GM21390 (cell line): ENCODE measurements at regions not wholly inside any gene's neighbourhood (a gene's known extent, or its start where the extent isn't known, plus 50 kb on each side); places are given as distances from the start of the nearest gene placed in this dataset.

Experiments
- ATAC-seq: cut with Tn5 transposase; IDR thresholded peaks from one replicate; pipeline ENCODE4 v1.9.1; 2021; ENCODE audit not compliant: unreplicated experiment

- ATAC-seq, result no peak
These were observed 72.8 kb upstream of the FANCL start for GRCh38 chr2:58313926-58314325.

DNA sequence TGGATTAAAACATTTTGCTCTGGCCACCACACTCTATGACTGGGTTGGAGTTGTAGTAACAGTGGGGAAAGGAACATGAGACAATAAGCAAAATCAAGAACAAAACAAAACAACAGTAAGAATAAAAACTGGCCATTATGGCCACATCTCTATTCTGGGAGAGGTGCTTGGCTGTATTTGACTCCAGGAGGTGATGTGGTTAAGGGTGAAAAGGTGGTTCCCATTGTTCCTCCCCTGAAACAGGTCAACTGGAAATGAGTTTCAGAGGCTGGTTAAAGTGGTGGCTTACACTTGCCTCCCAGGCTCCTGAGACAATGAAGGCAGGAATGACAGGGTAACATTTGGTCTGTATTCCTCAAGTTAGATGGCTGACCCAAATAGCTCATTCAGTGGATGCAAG, 67.3 kb upstream of the FANCL start:
- no peak for ATAC-seq

DNA sequence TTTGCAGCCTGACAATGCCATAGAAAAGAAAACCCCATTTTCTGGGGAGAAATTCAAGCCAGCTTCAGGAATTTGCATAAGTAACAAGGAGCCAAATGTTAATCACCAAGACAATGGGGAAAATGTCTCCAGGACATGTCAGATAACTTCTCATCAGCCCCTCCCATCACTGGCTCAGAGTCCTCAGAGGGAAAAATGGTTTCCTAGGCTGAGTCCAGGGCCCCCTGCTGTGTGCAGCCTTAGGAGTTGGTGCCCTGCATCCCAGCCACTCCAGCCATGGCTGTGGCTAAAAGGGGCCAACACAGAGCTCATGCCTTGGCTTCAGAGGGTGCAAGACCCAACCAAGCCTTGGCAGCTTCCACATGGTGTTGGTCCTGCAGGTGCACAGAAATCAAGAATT, 63.7 kb upstream of the FANCL start:
- no peak for ATAC-seq

DNA sequence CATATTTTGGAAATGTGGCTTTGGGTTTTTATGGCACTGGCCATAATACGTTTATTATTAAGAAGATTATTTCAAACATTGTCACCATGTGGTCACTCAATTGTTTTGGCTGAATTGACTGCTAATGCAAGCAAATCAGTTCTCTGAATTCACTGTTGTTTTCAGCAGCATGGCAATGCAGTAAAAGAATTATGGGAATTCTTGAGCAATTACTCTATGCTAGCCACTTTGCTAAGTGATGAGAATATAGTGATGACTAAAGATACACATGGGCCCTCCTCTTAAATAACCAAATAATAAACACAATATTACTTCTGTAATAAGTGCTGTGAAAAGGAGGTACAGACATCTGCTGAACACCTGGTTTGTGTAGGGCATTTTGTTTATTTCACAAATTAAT, 58.0 kb upstream of the FANCL start:
- no peak for ATAC-seq

GRCh38 chr2:58293056-58293455, 51.9 kb upstream of the FANCL start:
- ATAC-seq, result no peak

DNA sequence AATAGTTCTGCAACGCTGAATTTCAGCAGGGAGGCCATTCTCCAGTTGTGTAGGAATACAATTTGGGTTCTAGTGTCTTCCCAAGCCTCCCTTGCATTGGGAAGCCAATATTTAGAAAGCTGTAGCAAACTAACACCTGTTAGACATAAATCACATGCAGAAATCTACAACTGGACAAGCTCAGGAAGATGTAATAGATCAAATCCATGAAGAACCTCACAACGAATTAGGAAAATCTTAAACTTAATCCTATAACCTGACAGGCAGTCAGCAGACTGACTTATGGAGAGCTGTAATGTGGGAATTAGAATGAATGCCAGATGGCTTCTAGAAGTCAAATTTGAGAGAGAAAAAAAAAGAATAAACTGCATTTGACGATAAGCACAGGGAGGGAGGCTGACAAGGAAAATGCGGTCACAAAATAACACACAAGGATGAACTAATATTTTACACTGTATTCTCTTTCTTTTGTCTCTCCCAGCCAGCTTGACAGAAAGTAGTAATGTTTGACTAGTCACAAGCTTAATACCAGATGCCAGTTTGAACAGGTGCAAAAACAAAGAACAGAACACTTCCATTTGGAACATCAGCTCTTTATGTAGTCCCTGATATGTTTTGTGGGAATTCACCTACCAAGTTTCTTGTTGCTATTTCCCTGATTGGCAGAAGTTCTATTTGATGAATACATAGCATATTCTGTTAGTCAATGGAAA, 50.8 kb upstream of the FANCL start:
- ATAC-seq, result no peak
